GM21367 (cell line): ENCODE measurements at regions not wholly inside any gene's neighbourhood (a gene's known extent, or its start where the extent isn't known, plus 50 kb on each side); places are given as distances from the start of the nearest gene placed in this dataset.

Source experiments
- ATAC-seq: cut with Tn5 transposase; IDR thresholded peaks from one replicate; pipeline ENCODE4 v1.9.1; 2021; ENCODE audit not compliant: unreplicated experiment

DNA sequence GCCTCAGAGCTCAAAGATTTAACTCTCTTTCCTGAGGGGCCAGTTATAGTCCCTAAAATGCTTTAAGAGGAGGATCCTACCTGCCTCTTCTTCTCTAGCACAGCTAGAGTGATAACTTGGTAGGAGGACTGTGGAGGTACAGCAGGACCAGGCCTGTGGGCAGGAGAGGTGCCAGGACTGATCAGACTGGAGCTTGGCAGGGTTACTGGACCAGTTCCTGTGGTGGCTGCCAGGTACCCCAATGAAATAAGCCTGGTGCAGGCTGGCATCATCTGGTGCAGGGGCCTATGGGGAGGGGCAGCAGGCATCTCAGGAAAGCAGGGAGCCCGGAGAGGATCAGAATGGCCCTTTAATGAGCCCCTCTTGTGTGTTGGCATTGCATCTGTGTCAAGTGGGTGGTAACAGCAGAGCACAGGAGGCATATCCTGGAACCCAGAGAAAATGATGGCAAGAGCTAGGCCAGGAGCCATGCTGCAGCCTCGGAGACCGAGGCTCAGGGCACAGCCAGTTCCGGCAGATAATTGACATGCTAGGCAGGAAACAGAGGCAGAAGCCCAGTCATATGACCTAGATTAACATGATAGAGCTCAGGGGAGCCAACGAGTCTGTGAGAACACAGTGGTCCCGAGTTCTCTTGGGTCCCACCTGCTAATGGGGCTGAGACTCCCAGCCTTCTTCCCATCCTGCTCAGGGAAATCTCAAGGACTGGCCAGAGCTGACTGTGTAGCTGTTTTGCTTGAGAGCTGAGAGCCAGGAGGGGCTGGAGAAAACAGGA is 187.5 kb upstream of the ZBED5 start:
- no peak for ATAC-seq

DNA sequence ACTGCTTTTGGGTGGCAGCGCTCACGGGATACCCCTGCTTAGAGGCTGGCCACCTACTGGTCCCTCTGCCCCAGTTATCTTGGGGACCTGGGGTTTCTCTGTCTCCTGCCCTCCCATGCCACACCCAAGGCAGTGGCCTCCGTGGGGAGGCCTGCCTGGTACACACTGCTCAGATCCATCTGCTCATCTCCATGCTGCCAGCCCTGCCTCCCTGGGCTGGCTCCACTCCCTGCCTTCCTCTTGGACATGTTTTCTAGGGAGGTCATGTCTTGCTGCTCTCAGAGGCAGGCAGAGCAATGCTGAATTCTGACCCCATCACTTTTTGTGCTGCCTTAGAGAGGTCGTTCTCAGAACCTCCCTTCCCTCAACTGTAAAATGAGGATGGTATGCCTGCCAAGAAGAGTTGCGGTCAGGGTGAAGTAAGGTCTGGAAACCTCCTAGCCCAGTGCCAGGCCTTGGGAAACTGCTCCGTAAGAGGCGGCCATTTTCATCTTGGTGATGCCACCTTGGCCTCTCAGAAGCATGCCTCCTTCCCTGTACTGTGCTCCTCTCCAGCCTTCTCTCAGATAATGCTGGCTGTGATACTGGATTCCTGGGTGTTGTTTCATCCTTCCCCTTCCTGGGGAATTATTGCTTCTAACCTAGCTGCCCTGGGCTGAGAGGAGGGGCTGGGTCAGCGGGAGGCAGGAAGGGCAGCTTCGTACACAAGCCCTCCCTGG is 186.4 kb upstream of the ZBED5 start:
- ATAC-seq: no peak

DNA sequence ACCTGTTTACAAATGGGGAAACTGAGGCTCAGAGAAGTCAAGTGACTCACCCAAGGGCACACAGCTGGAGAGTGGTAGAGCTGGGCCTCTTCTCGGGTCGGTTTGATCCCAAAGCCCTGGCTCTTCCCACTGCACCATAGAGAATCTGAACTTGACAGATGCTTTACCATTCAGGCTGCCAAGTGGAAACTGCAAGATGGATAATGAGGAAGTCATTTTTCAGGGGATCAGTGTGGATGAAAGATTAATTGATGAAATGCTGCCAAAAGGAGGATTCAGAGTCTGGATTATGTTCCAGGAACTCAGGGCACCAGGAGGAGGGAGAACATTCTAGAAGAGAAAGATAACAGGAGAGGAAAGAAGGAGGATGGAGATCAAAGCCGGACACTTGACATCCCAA is 185.9 kb upstream of the ZBED5 start:
- ATAC-seq: no peak

DNA sequence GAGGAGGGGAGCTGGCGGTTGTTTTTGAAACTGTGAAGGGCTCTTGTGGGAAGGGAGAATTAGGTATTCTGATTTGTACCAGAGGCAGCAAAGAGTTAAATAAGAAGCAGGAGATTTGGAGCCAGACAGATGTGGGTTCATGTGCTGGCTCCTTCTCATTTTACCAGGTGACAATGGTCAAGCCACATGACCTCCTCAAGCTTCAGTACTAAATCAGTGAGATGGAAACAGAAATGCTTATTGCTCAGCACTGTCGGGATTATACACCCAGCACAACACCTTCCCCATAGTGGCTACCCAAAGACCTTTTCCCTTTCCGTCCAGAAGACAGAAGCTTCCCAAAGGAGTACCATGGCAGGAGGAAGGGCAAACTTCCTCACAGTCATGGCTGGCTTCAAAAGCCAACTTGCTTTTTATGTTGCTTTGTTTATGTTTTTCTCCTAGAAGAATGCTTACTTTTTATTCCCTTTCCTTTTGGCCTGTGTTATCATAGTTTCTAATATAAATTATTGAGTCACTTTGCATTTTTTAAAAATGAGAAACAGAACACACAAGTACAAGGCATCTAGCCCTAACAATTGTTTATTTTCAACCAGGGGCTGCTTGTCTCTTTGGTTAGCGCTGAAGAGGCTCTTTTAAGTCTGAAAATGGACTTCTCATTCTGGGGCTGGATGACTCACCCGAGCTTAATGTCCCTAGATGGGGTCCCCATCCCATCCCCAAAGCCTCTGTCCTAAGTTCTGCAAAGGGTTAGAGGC is 181.5 kb upstream of the ZBED5 start:
- no peak for ATAC-seq

DNA sequence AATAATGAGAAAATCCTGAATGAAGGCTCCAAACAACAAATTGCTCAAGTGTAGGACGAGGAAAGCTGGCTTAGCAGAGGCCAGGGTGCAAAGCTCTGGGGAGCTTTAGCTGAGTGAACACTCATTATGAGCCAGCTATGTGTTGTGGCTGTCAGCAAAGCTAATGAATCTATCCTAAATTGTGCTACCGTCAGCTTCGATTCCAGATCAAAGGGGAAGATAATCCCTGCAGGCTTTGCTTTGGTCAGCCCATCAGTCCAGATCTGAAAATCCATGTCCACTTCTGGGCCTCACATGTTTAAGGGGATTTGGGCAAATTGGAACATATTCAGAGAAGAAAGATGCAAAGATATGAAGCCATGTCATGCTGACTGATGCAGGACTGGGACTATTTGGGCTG is 180.9 kb upstream of the ZBED5 start:
- ATAC-seq: no peak

DNA sequence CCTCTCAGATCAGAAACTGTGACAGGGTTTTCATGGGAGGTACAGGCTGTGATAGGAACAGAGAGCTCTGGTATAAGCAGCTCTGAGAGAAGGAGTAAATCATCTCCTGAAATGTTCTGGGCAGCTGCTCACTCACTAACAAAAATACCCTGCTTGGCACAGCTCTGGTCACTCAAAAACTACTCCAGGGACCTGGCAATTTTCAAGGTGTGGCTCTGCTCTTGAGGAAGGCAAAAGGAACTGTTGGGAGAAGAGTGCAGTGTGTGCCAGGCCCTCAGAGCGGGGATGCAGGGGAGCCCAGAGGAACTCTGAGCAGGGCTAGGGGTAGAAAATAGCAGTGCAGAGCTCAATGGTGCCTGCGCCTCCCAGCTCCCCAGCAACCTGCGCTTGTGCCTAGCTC is 180.5 kb upstream of the ZBED5 start:
- ATAC-seq: no peak

DNA sequence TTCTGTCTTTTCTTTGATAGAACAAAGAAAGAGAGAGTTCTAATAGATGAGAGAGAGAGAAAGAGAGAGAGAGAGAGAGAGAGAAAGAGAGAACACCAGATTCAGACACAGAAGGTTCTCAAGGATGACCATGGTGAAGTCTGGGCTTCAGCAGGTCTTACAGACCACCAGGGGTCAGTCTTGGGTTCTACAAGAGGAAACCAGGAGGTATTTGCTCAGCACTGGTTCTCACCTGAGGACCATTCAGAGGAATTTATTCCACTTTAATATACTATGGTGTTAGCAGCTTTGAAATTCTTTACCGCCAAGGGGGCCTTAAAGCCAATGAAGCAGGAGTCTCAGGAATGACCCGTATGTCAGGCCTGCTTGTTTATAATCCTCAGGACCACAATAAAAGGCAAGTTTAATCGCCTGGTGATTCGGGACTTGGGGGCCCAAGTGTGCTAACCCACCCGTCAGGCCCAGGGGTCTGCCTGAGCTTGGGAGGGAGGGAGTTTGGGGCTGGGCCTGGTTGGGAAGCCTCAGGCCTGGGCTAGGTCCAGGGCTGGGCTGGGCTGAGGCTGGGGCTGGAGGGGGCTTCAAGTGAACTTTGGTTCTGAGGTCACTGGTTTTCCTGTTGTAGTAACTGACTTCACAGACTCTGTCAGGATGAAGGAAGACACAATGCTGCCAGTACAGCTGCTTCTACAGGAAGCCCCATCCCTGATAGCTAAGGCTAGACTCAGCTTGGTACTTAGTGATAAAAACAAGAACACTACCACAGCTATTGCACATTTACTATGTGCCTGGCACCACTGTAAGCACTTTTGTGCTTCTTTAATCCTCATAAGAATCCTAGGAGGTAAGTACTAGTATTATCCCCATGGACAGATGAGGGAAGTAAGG is 179.2 kb upstream of the ZBED5 start:
- no peak for ATAC-seq

DNA sequence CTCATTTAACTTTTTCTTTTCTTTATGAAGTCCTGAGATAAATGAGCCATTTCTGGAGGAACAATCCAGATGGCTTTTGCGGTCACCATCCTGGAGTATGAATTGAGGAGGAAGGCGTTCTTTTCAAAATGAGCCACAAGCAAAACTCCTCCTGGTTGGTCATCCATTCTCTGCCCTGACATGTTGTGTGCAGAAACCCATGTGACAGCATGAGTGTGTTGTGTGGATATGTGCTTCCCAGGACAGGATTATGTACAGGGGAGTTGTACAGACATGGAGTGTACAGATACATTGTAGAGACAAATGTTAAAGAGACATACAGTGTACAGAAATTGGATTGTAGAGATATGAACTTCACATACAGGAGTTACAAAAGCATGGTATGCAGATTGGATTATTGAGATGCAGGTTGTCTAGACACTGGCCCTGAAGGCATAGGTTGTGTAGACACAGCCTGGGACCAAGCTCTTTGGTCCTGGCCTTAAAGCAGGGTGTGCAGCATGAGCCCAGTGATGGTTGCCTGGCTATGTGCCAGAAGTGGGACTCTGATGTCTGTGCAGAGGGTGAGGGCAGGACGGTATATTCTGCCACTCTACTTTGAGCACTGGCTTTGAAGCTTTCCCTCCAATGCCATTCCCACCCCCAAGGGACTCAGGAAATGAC is 178.5 kb upstream of the ZBED5 start:
- no peak for ATAC-seq

DNA sequence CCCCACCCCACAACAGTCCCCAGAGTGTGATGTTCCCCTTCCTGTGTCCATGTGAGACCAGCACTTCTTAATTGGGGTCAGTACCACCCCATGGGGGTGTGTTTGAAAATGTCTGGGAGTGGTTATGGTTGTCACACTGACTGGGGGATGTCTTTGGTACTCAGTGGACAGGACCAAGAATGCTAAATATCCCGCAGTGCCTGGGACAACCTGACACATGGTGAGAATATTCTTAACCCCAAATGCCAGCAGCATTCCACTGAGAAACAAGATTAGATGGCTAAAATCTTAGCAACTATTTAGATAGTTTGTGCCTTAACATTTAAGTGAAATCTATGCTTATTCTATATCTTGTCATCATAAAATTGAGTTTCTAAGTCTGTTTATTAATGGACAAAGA is 177.5 kb upstream of the ZBED5 start:
- ATAC-seq: no peak

DNA sequence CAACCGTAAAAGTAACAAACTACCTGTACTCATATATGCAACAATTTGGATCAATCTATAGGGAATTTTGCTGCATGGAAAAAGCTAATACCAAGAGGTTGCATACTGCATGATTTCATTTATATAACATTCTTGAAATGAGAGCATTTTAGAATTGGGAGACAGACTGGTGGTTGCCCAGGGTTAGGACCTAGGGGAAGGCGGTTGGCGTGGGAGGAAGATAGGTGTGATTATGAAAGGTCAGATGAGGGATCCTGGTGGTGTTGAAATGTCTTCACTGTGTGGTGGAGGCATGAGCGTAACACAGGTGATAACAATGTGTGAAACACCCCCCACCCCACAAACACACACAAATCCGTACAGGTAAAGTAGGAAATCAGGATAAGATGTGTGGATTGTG is 176.6 kb upstream of the ZBED5 start:
- no peak for ATAC-seq

DNA sequence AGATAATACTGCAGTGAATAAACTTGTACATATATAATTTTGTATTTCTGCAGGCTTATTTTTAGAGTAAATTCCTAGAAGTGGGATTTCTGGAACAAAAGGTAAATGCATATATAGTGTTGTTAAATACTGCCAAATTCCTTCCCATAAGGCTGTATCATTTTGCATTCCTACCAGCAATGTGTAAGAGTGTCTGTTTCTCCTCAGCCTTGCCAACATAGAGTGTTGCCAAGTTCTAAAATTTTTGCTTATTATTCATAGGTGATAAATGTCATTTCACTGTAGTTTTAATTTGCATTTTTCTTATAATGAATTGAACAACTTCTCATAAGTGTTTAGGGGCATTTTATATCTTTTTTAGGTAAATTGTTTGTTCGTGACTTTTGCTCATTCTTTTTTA is 174.2 kb upstream of the ZBED5 start:
- ATAC-seq: no peak

DNA sequence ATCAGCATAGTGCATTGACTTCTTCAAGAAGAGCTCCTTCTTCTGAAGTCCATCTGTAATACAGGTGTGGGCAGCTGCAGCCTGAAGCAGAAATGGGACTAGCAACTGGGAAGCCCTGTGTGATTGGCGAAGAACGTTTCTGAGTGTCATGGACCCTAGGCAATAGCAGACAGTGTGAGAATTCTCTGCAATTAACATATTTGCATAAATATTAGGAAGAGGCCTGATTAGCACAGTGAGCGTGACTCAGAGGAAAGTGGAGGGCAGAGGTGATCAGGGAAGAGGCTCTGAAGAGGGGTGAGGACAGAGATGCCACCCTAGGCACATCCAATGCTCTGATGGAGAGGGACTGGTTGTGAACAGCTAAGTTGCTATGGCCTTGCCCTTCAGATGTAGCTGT is 171.2 kb upstream of the ZBED5 start:
- ATAC-seq: no peak

DNA sequence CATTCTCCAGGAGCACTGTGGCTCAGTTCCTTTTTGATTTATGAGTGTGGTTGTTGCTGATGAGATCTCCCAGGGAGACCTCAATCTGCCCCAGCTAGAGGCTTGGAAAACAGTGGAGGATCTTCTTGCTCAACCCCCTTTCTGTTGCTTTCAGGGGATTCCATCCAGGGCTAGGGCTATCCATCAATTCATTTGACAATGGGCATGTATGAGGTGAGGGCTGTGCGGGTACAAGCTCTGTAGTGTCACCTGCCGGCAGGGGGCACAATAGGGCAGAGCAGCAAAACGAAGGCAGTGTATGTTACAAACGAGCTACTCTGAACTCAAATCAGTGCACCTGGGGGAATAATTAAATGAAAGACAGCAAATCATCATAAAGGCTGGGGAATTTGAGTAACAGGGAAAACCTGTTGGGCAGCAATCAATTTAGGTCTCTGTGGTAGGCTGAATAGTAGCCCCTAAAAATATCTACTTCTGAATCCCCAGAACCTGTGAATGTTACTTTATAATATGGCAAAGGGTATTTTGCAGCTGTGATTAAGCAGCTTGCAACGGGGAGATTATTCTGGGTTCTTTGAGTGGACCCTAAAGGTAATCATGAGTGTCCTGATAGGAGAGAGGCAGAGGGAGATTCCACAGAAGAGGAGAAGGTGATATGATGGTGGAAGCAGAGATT is 170.3 kb upstream of the ZBED5 start:
- peak; percentile 60 for ATAC-seq

DNA sequence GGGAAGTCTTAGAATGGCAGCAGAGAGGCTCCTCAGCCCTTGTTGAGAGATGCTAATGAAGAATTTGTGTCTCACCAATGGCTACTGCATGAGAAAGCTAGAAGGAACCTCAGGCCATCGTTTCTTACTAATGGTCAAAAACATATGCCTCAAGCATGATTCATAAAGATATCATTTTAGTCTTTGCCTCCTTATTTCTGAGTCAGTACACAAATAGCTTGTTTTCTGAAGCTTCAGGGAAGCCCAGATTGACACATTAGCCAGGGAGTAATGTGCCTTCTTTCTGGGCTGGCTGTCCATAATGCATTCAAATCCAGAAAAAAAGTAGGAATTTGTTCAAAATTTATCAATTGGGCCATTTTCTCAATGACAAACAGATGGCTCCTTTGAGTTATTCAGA is 169.4 kb upstream of the ZBED5 start:
- no peak for ATAC-seq

DNA sequence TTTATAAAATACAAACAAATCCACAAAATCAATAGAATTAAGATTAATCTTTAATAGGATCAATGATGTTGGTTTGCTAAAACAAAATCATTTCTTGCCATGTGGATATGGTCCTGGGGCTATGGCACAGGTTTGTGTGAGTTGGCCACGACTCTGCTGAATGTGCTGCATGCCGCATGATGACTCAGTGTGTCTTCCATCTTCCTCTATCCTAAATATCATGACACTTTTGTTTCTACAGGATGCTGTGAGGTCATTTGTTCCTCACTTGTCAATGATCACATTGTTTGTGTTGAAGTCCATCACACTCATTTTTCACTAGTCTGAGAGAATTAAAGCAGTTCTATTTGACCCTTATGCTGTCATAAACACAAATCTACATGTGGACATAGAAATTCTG is 167.2 kb upstream of the ZBED5 start:
- ATAC-seq: no peak

DNA sequence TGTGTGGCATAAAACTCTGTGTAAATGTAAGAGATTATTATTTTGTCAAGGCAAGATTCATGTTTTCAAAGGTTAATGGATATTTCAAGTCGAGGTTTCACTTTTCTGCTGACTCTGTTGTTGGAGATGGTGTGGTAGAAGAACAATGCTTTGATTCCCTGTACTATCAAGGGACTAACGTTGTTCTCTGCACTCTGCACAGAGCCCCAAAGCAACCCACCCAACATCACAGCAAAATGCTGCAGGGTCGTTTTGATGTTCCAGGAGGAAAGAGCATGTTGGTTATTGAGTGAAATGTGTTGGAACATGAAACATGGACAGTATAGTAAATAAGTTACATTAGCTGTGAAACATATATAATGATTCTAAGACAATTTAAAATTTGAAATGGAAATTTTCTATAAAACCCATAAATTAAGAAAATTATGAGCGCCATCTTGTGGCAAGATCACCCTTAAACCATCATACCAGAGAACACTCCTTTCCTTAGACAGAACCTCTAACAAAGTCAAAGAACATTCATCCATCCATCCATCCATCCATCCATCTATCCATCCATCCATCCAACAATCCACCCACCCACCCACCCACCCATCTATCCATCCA is 164.4 kb upstream of the ZBED5 start:
- no peak for ATAC-seq

DNA sequence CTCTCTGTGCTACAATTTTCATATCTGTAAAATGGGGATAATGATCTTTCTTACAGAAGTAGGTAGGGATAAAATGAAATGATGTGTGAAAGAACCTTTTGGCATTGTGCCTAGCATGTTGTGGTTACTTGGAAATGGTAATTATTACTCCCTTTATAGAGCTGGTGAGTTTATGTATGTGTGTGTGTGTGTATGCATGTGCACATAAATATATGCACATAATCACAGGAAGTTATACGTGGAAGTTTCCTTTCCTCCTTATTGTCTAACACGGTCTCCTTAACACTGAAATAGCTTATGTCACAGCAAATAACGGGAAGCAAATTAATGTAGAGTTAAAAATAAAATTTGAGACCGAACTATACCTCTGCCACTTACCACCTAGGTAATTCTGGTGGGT is 163.7 kb upstream of the ZBED5 start:
- ATAC-seq: no peak

DNA sequence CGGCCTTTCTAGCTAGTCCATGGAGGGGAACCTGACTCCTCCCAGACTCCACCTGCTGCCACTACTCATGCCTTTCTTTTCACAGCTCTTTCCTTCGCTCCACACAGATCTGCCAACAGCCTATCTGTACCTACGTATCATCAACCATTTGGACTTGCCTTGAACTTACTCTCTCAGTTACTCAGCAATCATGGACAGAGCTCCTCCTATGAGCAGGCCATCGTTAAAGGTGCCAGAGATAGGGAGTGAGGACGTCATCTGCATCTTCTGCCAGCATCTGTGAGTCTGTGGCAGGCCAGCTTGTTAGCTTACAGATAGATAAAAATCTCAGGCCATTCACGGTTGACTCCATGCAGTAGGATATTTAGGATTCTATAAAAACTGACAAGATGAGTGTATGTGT is 162.9 kb upstream of the ZBED5 start:
- no peak for ATAC-seq

DNA sequence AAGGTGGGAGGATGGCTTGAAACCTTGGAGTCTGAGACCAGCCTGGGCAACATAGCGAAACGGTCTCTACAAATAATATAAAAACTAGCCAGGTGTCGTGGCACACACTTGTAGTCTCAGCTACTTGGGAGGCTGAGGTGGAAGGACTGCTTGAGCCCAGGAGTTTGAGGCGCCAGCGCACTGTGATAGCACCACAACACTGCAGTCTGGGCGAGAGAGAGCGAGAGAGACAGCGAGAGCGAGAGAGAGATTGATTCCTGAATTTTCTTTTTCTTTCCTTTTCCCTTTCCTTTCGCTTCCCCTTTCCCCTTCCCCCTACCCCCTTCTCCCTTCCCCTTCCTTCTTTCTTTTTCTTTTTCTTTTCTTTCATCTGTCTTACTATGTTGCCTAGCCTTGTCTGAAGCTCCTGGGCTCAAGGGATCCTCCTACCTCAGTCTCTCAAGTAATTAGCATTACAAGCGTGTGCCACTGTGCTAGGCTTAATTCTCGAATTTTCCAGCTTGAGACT is 162.4 kb upstream of the ZBED5 start:
- no peak for ATAC-seq
